H9 (cell line): ENCODE measurements at regions not wholly inside any gene's neighbourhood (a gene's known extent, or its start where the extent isn't known, plus 50 kb on each side); places are given as distances from the start of the nearest gene placed in this dataset.

Source experiments
- DNase-seq: peaks from one replicate; pipeline ENCODE4 v3.0.0-alpha.2; 2017
- H2AFZ ChIP-seq: one replicate; pipeline ENCODE4 v1.6.1; 2013; ENCODE audit warnings: mild to moderate bottlenecking, low read length, control low read depth, moderate library complexity
- H2AK5ac ChIP-seq: 2 replicates; pipeline ENCODE4 v1.6.1; 2013; ENCODE audit warnings: low read length, control low read depth, mixed read lengths; ENCODE audit not compliant: insufficient read length
- H2BK120ac ChIP-seq: one replicate; pipeline ENCODE4 v1.6.1; 2013; ENCODE audit warnings: low read depth, mild to moderate bottlenecking, low read length, control low read depth, inconsistent platforms; ENCODE audit not compliant: poor library complexity, severe bottlenecking
- H2BK12ac ChIP-seq: 2 replicates; pipeline ENCODE4 v1.6.1; 2013; ENCODE audit warnings: low read length, control low read depth, mixed read lengths, low read depth; ENCODE audit not compliant: insufficient read length
- H2BK15ac ChIP-seq: 2 replicates; pipeline ENCODE4 v1.6.1; 2013; ENCODE audit warnings: low read depth, low read length, control low read depth
- H2BK20ac ChIP-seq: one replicate; pipeline ENCODE4 v1.6.1; 2013; ENCODE audit warnings: low read depth, mild to moderate bottlenecking, low read length, control low read depth, inconsistent platforms; ENCODE audit not compliant: poor library complexity, severe bottlenecking
- H2BK5ac ChIP-seq: 2 replicates; pipeline ENCODE4 v1.6.1; 2013; ENCODE audit warnings: low read length, control low read depth, mixed read lengths; ENCODE audit not compliant: insufficient read length
- H3K14ac ChIP-seq: 2 replicates; pipeline ENCODE4 v1.6.1; 2013; ENCODE audit warnings: low read length, control low read depth; ENCODE audit not compliant: insufficient read depth
- H3K18ac ChIP-seq: 2 replicates; pipeline ENCODE4 v1.6.1; 2013; ENCODE audit warnings: low read depth, mild to moderate bottlenecking, mixed read lengths, low read length, control low read depth; ENCODE audit not compliant: insufficient read length
- H3K23ac ChIP-seq: 2 replicates; pipeline ENCODE4 v1.6.1; 2013; ENCODE audit warnings: low read length, control low read depth, mixed read lengths, low read depth; ENCODE audit not compliant: insufficient read length
- H3K23me2 ChIP-seq: 2 replicates; pipeline ENCODE4 v1.6.1; 2013; ENCODE audit warnings: low read depth, mild to moderate bottlenecking, mixed read lengths, low read length, control low read depth; ENCODE audit not compliant: insufficient read length, poor library complexity, severe bottlenecking
- H3K27ac ChIP-seq: 2 replicates; pipeline ENCODE4 v1.5.1; 2013; ENCODE audit warnings: low read length, control low read depth, mixed read lengths, low read depth; ENCODE audit not compliant: insufficient read length
- H3K27me3 ChIP-seq: 2 replicates; pipeline ENCODE4 v1.6.1; 2013; ENCODE audit warnings: low read length, control low read depth, inconsistent platforms; ENCODE audit not compliant: insufficient read depth
- H3K4ac ChIP-seq: 2 replicates; pipeline ENCODE4 v1.6.1; 2013; ENCODE audit warnings: low read depth, mild to moderate bottlenecking, control low read depth, inconsistent platforms, low read length, moderate library complexity
- H3K4me1 ChIP-seq: 2 replicates; pipeline ENCODE4 v1.6.1; 2013; ENCODE audit warnings: low read length, control low read depth, inconsistent platforms; ENCODE audit not compliant: insufficient read depth
- H3K4me2 ChIP-seq: 2 replicates; pipeline ENCODE4 v1.6.1; 2013; ENCODE audit warnings: low read length, control low read depth, mixed read lengths; ENCODE audit not compliant: insufficient read length, insufficient read depth
- H3K56ac ChIP-seq: 2 replicates; pipeline ENCODE4 v1.6.1; 2013; ENCODE audit warnings: low read depth, mild to moderate bottlenecking, mixed read lengths, low read length, control low read depth; ENCODE audit not compliant: insufficient read length
- H3K79me1 ChIP-seq: 2 replicates; pipeline ENCODE4 v1.6.1; 2013; ENCODE audit warnings: low read depth, mild to moderate bottlenecking, moderate library complexity, low read length, control low read depth, inconsistent platforms; ENCODE audit not compliant: insufficient read depth, poor library complexity, severe bottlenecking
- H3K79me2 ChIP-seq: 2 replicates; pipeline ENCODE4 v1.6.1; 2013; ENCODE audit warnings: low read length, control low read depth, inconsistent platforms; ENCODE audit not compliant: insufficient read depth
- H3K9ac ChIP-seq: 2 replicates; pipeline ENCODE4 v1.6.1; 2013; ENCODE audit warnings: low read length, control low read depth, mixed read lengths; ENCODE audit not compliant: insufficient read length; ENCODE audit errors: extremely low read depth
- H3K9me3 ChIP-seq: one replicate; pipeline ENCODE4 v1.6.1; 2013; ENCODE audit warnings: low read depth, low read length, inconsistent platforms; ENCODE audit not compliant: control insufficient read depth
- H3T11ph ChIP-seq: one replicate; pipeline ENCODE4 v1.6.1; 2013; ENCODE audit warnings: mild to moderate bottlenecking, low read length, control low read depth, inconsistent platforms
- H4K20me1 ChIP-seq: one replicate; pipeline ENCODE4 v1.6.1; 2013; ENCODE audit not compliant: control insufficient read depth, insufficient read length, insufficient read depth
- H4K5ac ChIP-seq: 2 replicates; pipeline ENCODE4 v1.6.1; 2013; ENCODE audit warnings: low read depth, mild to moderate bottlenecking, mixed read lengths, low read length, control low read depth; ENCODE audit not compliant: insufficient read length
- H4K8ac ChIP-seq: replicated peaks from 2 replicates; pipeline ENCODE4 v1.6.1; 2013; ENCODE audit warnings: low read length, control low read depth, mixed read lengths, low read depth; ENCODE audit not compliant: insufficient read length
- H4K91ac ChIP-seq: 2 replicates; pipeline ENCODE4 v1.6.1; 2013; ENCODE audit warnings: low read depth, mild to moderate bottlenecking, moderate library complexity, mixed read lengths, low read length, control low read depth; ENCODE audit not compliant: insufficient read length
- H3K27ac Mint-ChIP-seq, 3 experiments: 2 replicates in 2 of 3; 3 replicates in 1 of 3; pipeline ENCODE4 v1.8.0; 2020 to 2021; ENCODE audit warnings: mixed read lengths in 3 of 3, mild to moderate bottlenecking in 1 of 3, moderate library complexity in 1 of 3
- H3K27me3 Mint-ChIP-seq: 2 replicates; pipeline ENCODE4 v1.8.0; 2021; ENCODE audit warnings: low read depth, mild to moderate bottlenecking, moderate library complexity, mixed read lengths
- H3K36me3 Mint-ChIP-seq, 3 experiments: 2 replicates in 2 of 3; 3 replicates in 1 of 3; pipeline ENCODE4 v1.8.0; 2020 to 2021; ENCODE audit warnings: low read depth in 3 of 3, mixed read lengths in 3 of 3; ENCODE audit not compliant: insufficient read depth in 1 of 3
- H3K4me1 Mint-ChIP-seq, 2 experiments: 2 replicates each; pipeline ENCODE4 v1.8.0; 2020; ENCODE audit warnings: mixed read lengths in 2 of 2
- H3K4me3 Mint-ChIP-seq, 2 experiments: 2 replicates in 1 of 2; 3 replicates in 1 of 2; pipeline ENCODE4 v1.8.0; 2020 to 2021; ENCODE audit warnings: mild to moderate bottlenecking in 2 of 2, mixed read lengths in 2 of 2, moderate library complexity in 1 of 2
- H3K9me3 Mint-ChIP-seq, 2 experiments: 2 replicates in 1 of 2; 3 replicates in 1 of 2; pipeline ENCODE4 v1.8.0; 2020; ENCODE audit warnings: mild to moderate bottlenecking in 2 of 2, mixed read lengths in 2 of 2, moderate library complexity in 1 of 2
- CTCF ChIP-seq: fragments of 200-600 bp; sonication (generic); conservative IDR thresholded peaks from 3 replicates; pipeline ENCODE4 v1.8.0; 2021; ENCODE audit warnings: antibody characterized with exemption, mild to moderate bottlenecking
- WGBS: extraction: QIAGEN DNeasy Blood & Tissue Kit; methylation state at CpG from one replicate; pipeline ENCODE4 v1.1.7; 2013; ENCODE audit warnings: missing lambda C conversion rate, low lambda C conversion rate, mixed read lengths; ENCODE audit not compliant: insufficient read length; ENCODE audit errors: extremely low coverage; 5-methylcytosine and 5-hydroxymethylcytosine counted together

- no peak overlapping the region for H2BK15ac ChIP-seq
- H3K4me3 Mint-ChIP-seq, result no peak overlapping the region
Observed at GRCh38 chr18:77547757-77548156, 298.1 kb downstream of the GALR1 start.

More at GRCh38 chr18:77547757-77548156, 298.1 kb downstream of the GALR1 start:
- Histone ChIP-seq H3K4me1 (no peaks in the 10 kb centered on the region), H2BK20ac (no peak overlapping the region), H3K4me2 (no peak overlapping the region), H2AFZ (no peak overlapping the region), H2AK5ac (no peak overlapping the region), H3K23me2 (no peaks in the 10 kb centered on the region), H3K23ac (no peak overlapping the region), H3K18ac (no peak overlapping the region), H3K79me2 (no peaks in the 10 kb centered on the region), H3K27ac (no peak overlapping the region), H3K27me3 (no peaks in the 10 kb centered on the region), H3K56ac (no peak overlapping the region), H3K79me1 (no peaks in the 10 kb centered on the region), H3K14ac (no peak overlapping the region), H4K91ac (no peak overlapping the region), H2BK120ac (no peak overlapping the region), H2BK12ac (no peak overlapping the region), H3K9ac (no peak overlapping the region), H3T11ph (no peak overlapping the region), H4K5ac (no peak overlapping the region), H4K20me1 (no peaks in the 10 kb centered on the region), H3K4ac (no peak overlapping the region), H2BK5ac (no peak overlapping the region), H3K9me3 (no peaks in the 10 kb centered on the region), H4K8ac (no peak overlapping the region)
- Mint-ChIP-seq H3K27me3 (no peaks in the 10 kb centered on the region), H3K4me1 (no peaks in the 10 kb centered on the region), H3K27ac (no peak overlapping the region), H3K36me3 (no peaks in the 10 kb centered on the region; a peak in 1 of 7 replicates), H3K9me3 (no peaks in the 10 kb centered on the region; a peak in 1 of 5 replicates)
- WGBS, result no CpG with 5 or more reads among the region's 5 CpGs
- DNase-seq, result no peak
- no peak for TF ChIP-seq CTCF
